Neural cell (in vitro differentiated cells): ENCODE measurements at regions not wholly inside any gene's neighbourhood (a gene's known extent, or its start where the extent isn't known, plus 50 kb on each side); places are given as distances from the start of the nearest gene placed in this dataset.

Source experiments
- H2AFZ ChIP-seq: fragments of 200-600, 300-800 bp; sonication (generic), shearing (Covaris generic); 2 replicates; pipeline ENCODE4 v1.6.0; 2014; ENCODE audit warnings: low read depth, mild to moderate bottlenecking, antibody characterized with exemption, low read length, moderate library complexity
- H3F3A ChIP-seq: fragments of 200-600 bp; shearing (Covaris generic); 2 replicates; pipeline ENCODE4 v1.6.1; 2016; ENCODE audit warnings: mild to moderate bottlenecking, moderate library complexity, mixed read lengths, antibody characterized with exemption, low read length; ENCODE audit not compliant: insufficient read depth, poor library complexity, severe bottlenecking
- H3K27ac ChIP-seq: fragments of 200-600, 300-800 bp; sonication (generic), shearing (Covaris generic); 2 replicates; pipeline ENCODE4 v1.5.1; 2014; ENCODE audit warnings: mild to moderate bottlenecking, low read length, moderate library complexity
- H3K27me3 ChIP-seq: fragments of 300-800, 200-600 bp; sonication (generic), shearing (Covaris generic); 2 replicates; pipeline ENCODE4 v1.6.0; 2014; ENCODE audit warnings: mild to moderate bottlenecking, low read depth, low read length, moderate library complexity; ENCODE audit not compliant: insufficient read depth
- H3K36me3 ChIP-seq: fragments of 300-800, 200-600 bp; sonication (generic), shearing (Covaris generic); 2 replicates; pipeline ENCODE4 v1.5.1; 2014; ENCODE audit warnings: mild to moderate bottlenecking, antibody characterized with exemption, low read length, moderate library complexity; ENCODE audit not compliant: insufficient read depth
- H3K4me2 ChIP-seq: fragments of 300-800, 200-600 bp; sonication (generic), shearing (Covaris generic); 2 replicates; pipeline ENCODE4 v1.6.0; 2014; ENCODE audit warnings: mild to moderate bottlenecking, low read length
- H3K4me3 ChIP-seq: fragments of 300-800, 200-600 bp; sonication (generic), shearing (Covaris generic); 2 replicates; pipeline ENCODE4 v1.5.1; 2014; ENCODE audit warnings: mild to moderate bottlenecking, low read length, moderate library complexity
- H3K79me2 ChIP-seq: fragments of 200-600 bp; shearing (Covaris generic); replicated peaks from 2 replicates; pipeline ENCODE4 v1.6.0; 2014; ENCODE audit warnings: mild to moderate bottlenecking, low read length, moderate library complexity; ENCODE audit not compliant: insufficient read depth
- H3K9ac ChIP-seq: fragments of 300-800, 200-600 bp; sonication (generic), shearing (Covaris generic); 2 replicates; pipeline ENCODE4 v1.6.1; 2016; ENCODE audit warnings: mild to moderate bottlenecking, low read length, mixed read lengths
- H3K9me2 ChIP-seq: fragments of 200-600 bp; shearing (Covaris generic); 2 replicates; pipeline ENCODE4 v1.6.1; 2016; ENCODE audit warnings: mild to moderate bottlenecking, low read length, mixed read lengths; ENCODE audit not compliant: insufficient read depth
- H3K9me3 ChIP-seq: fragments of 200-600, 300-800 bp; sonication (generic), shearing (Covaris generic); 2 replicates; pipeline ENCODE4 v1.6.1; 2016; ENCODE audit warnings: mild to moderate bottlenecking, mixed run types, low read length, moderate library complexity, mixed read lengths
- H4K20me1 ChIP-seq: fragments of 200-600 bp; shearing (Covaris generic); 2 replicates; pipeline ENCODE4 v1.6.1; 2016; ENCODE audit warnings: mild to moderate bottlenecking, mixed run types; ENCODE audit not compliant: insufficient read depth
- CTCF ChIP-seq: fragments of 450-650 bp; IDR thresholded peaks from 2 replicates; pipeline ENCODE4 v1.5.1; 2014; ENCODE audit warnings: antibody characterized with exemption, mild to moderate bottlenecking, moderate library complexity; ENCODE audit not compliant: poor library complexity, severe bottlenecking
- EP300 ChIP-seq: fragments of 450-650 bp; conservative IDR thresholded peaks from 2 replicates; pipeline ENCODE4 v1.6.1; 2014; ENCODE audit warnings: antibody characterized with exemption, mild to moderate bottlenecking, moderate library complexity; ENCODE audit not compliant: poor library complexity, severe bottlenecking
- EZH2 ChIP-seq: fragments of 200-600, 300-800 bp; shearing (Covaris generic), sonication (generic); IDR thresholded peaks from 2 replicates; pipeline ENCODE4 v1.6.1; 2014; ENCODE audit warnings: antibody characterized with exemption, low read length, borderline replicate concordance, mild to moderate bottlenecking; ENCODE audit not compliant: insufficient read depth, poor library complexity, severe bottlenecking
- MXI1 ChIP-seq: fragments of 450-650 bp; conservative IDR thresholded peaks from 2 replicates; pipeline ENCODE4 v1.6.1; 2014; ENCODE audit warnings: antibody characterized with exemption, mild to moderate bottlenecking; ENCODE audit not compliant: poor library complexity, severe bottlenecking
- POLR2AphosphoS5 ChIP-seq: IDR thresholded peaks from 2 replicates; pipeline ENCODE4 v1.6.1; 2012
- RAD21 ChIP-seq: fragments of 450-650 bp; conservative IDR thresholded peaks from 2 replicates; pipeline ENCODE4 v1.6.1; 2014; ENCODE audit warnings: antibody characterized with exemption, mild to moderate bottlenecking, moderate library complexity
- REST ChIP-seq: IDR thresholded peaks from 2 replicates; pipeline ENCODE4 v1.6.1; 2012; ENCODE audit warnings: borderline replicate concordance
- SMC3 ChIP-seq: fragments of 450-650 bp; conservative IDR thresholded peaks from 2 replicates; pipeline ENCODE4 v1.6.1; 2014; ENCODE audit warnings: antibody characterized with exemption, mild to moderate bottlenecking, moderate library complexity; ENCODE audit not compliant: poor library complexity
- TAF1 ChIP-seq: IDR thresholded peaks from 2 replicates; pipeline ENCODE4 v1.6.1; 2012; ENCODE audit warnings: low read depth

- no peaks in the 10 kb centered on the region for H3K9me3 ChIP-seq
- no peak overlapping the region for H3K27ac ChIP-seq
- H3K9me2 ChIP-seq = no peaks in the 10 kb centered on the region
- no peak overlapping the region for H2AFZ ChIP-seq
- H3K4me3 ChIP-seq = no peak overlapping the region
- H3K79me2 ChIP-seq = no peaks in the 10 kb centered on the region
- H4K20me1 ChIP-seq = no peaks in the 10 kb centered on the region
- TF ChIP-seq EP300 (no peak), POLR2AphosphoS5 (no peak), RAD21 (no peak), MXI1 (no peak), SMC3 (no peak), EZH2 (no peak), TAF1 (no peak), CTCF (no peak), REST (no peak)
- no peaks in the 10 kb centered on the region for H3K27me3 ChIP-seq
- no peak overlapping the region for H3K4me2 ChIP-seq
- H3F3A ChIP-seq = no peaks in the 10 kb centered on the region
- H3K9ac ChIP-seq = no peak overlapping the region
- no peaks in the 10 kb centered on the region for H3K36me3 ChIP-seq
Measured at GRCh38 chr22:47547239-47547661, 784.8 kb downstream of the TBC1D22A start.

DNA sequence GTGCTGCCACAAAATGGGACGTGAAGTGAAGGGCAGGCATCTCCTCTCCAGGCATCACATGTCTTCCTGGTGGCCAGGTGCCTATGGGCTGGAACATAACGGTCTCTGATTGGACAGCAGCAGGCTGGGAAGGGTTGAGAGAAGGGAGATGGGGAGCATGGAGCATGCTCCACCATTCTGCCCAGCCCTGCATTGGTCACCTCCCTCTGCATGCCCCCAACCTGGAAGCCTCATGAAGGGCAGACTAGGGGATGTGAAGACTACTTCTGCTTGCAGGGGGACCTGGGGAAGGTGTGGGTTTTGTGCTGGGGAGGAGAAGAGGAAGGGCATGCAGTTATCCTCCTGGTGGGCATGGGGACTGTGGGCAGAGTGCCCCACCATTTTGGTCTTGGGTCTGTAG lies 782.2 kb downstream of the TBC1D22A start:
- Histone ChIP-seq H3K4me2 (no peak overlapping the region), H3K4me3 (no peak overlapping the region), H3F3A (no peaks in the 10 kb centered on the region), H3K9me3 (no peaks in the 10 kb centered on the region), H3K27me3 (no peaks in the 10 kb centered on the region), H3K79me2 (no peaks in the 10 kb centered on the region), H3K9ac (no peak overlapping the region), H3K36me3 (no peaks in the 10 kb centered on the region), H4K20me1 (no peaks in the 10 kb centered on the region), H3K9me2 (no peaks in the 10 kb centered on the region), H3K27ac (no peak overlapping the region), H2AFZ (no peak overlapping the region)
- TF ChIP-seq EP300 (no peak), EZH2 (no peak), SMC3 (no peak), RAD21 (no peak), MXI1 (no peak), REST (no peak), CTCF (no peak), POLR2AphosphoS5 (no peak), TAF1 (no peak)
